Smooth muscle cell (in vitro differentiated cells): ENCODE measurements at regions not wholly inside any gene's neighbourhood (a gene's known extent, or its start where the extent isn't known, plus 50 kb on each side); places are given as distances from the start of the nearest gene placed in this dataset.

Source experiments
- DNase-seq: peaks from one replicate; lab custom pipeline; 2025; ENCODE audit not compliant: unreplicated experiment; lab: John Stamatoyannopoulos, UW
- H2AFZ ChIP-seq: fragments of 200-600 bp; sonication (generic); 2 replicates; pipeline ENCODE4 v1.6.0; 2016; ENCODE audit warnings: antibody characterized with exemption, low read depth, mild to moderate bottlenecking
- H3F3A ChIP-seq: fragments of 200-600 bp; sonication (generic); 2 replicates; pipeline ENCODE4 v1.6.0; 2017; ENCODE audit warnings: antibody characterized with exemption, low read depth
- H3K27ac ChIP-seq: fragments of 200-600 bp; sonication (generic); 2 replicates; pipeline ENCODE4 v1.5.1; 2016; ENCODE audit warnings: low read depth, mild to moderate bottlenecking
- H3K27me3 ChIP-seq: fragments of 200-600 bp; sonication (generic); 2 replicates; pipeline ENCODE4 v1.6.1; 2016; ENCODE audit warnings: low read depth, mild to moderate bottlenecking
- H3K36me3 ChIP-seq: fragments of 200-600 bp; sonication (generic); 2 replicates; pipeline ENCODE4 v1.5.1; 2016; ENCODE audit warnings: low read depth
- H3K4me1 ChIP-seq: fragments of 200-600 bp; sonication (generic); 2 replicates; pipeline ENCODE4 v1.5.1; 2016; ENCODE audit warnings: low read depth
- H3K4me2 ChIP-seq: fragments of 200-600 bp; sonication (generic); 2 replicates; pipeline ENCODE4 v1.6.0; 2016; ENCODE audit warnings: mild to moderate bottlenecking
- H3K4me3 ChIP-seq: fragments of 200-600 bp; sonication (generic); 2 replicates; pipeline ENCODE4 v1.5.1; 2016; ENCODE audit warnings: mild to moderate bottlenecking
- H3K79me2 ChIP-seq: fragments of 200-600 bp; sonication (generic); 2 replicates; pipeline ENCODE4 v1.6.0; 2016; ENCODE audit warnings: low read depth, mild to moderate bottlenecking
- H3K9ac ChIP-seq: fragments of 200-600 bp; sonication (generic); 2 replicates; pipeline ENCODE4 v1.6.0; 2016; ENCODE audit warnings: low read depth
- H3K9me3 ChIP-seq: fragments of 200-600 bp; sonication (generic); replicated peaks from 2 replicates; pipeline ENCODE4 v1.5.1; 2016; ENCODE audit warnings: low read depth
- H4K20me1 ChIP-seq: fragments of 200-600 bp; sonication (generic); 2 replicates; pipeline ENCODE4 v1.6.0; 2016; ENCODE audit warnings: low read depth
- WGBS: methylation state at CpG from one replicate; pipeline ENCODE4 v1.1.7; 2016; ENCODE audit warnings: low lambda C conversion rate; 5-methylcytosine and 5-hydroxymethylcytosine counted together
- TF ChIP-seq, protein P1 (sequence below): fragments of 200-600 bp; sonication (generic); IDR thresholded peaks from 2 replicates; pipeline ENCODE4 v1.5.1; 2017; ENCODE audit warnings: borderline replicate concordance, mild to moderate bottlenecking, antibody characterized with exemption; ENCODE audit not compliant: insufficient read depth, poor library complexity, severe bottlenecking

DNA sequence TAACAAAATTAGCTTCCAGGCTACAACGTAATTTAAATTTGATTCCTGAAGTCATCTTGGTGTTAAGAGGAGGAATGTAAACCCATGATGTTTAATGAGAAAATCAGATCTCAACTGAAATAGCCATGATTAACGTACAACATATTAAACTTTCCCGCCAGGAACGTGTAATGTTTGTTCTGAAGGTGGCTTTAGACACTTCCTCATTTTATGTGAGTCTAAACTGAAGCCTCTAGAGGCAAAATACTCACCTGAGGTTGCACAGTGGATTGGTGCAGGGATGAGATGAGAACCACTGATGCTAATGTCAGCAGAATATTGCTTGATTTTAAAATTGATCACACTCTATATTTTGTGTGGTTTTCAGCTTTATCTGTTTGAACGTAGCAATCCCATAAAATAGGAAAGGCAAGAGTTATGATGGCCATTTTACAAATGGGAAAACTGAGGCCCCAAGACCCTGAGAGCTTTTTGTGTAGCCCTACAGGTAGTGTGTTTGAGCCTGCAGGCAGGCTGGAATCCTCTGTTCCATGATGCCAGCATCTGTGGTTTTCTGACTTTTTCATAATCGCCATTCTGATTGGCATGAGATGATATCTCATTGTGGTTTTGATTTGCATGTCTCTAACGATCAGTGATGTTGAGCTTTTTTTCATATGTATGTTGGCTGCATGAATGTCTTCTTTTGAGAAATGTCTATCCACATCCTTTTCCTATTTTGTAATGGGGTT is 243.7 kb upstream of the BMPER start:
- H3K4me2 ChIP-seq: no peak overlapping the region
- H3K4me3 ChIP-seq: no peak overlapping the region
- no peaks in the 10 kb centered on the region for H3K9me3 ChIP-seq
- no peak overlapping the region for H2AFZ ChIP-seq
- no peaks in the 10 kb centered on the region for H3K4me1 ChIP-seq
- no peak overlapping the region for H3K27ac ChIP-seq
- H3K79me2 ChIP-seq: no peaks in the 10 kb centered on the region
- H3F3A ChIP-seq: no peaks in the 10 kb centered on the region
- WGBS: 63% methylated on average over 7 of the region's 7 CpGs
- H3K36me3 ChIP-seq: no peaks in the 10 kb centered on the region
- H3K27me3 ChIP-seq: no peaks in the 10 kb centered on the region
- TF ChIP-seq, protein P1, sequence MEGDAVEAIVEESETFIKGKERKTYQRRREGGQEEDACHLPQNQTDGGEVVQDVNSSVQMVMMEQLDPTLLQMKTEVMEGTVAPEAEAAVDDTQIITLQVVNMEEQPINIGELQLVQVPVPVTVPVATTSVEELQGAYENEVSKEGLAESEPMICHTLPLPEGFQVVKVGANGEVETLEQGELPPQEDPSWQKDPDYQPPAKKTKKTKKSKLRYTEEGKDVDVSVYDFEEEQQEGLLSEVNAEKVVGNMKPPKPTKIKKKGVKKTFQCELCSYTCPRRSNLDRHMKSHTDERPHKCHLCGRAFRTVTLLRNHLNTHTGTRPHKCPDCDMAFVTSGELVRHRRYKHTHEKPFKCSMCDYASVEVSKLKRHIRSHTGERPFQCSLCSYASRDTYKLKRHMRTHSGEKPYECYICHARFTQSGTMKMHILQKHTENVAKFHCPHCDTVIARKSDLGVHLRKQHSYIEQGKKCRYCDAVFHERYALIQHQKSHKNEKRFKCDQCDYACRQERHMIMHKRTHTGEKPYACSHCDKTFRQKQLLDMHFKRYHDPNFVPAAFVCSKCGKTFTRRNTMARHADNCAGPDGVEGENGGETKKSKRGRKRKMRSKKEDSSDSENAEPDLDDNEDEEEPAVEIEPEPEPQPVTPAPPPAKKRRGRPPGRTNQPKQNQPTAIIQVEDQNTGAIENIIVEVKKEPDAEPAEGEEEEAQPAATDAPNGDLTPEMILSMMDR: no peak
- no peaks in the 10 kb centered on the region for H4K20me1 ChIP-seq
- H3K9ac ChIP-seq: no peak overlapping the region
- DNase-seq: no peak

DNA sequence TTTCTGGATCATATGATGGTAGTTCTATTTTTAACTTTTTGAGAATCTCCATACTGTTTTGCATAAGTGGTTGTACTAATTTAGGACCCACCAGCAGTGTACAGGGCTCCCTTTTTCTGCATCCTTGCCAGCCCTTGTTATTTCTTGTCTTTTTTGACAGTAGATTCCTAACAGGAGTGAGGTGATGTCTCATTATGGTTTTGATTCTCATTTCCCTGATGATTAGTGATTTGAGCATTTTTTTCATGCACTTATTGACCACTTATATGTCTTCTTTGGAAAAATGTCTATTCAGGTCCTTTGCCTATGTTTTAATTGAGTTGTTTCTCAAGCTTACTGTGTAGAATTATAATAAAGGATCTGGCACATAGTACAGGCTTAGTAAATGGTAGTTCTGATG is 238.8 kb upstream of the BMPER start:
- Histone ChIP-seq H3K9me3 (no peaks in the 10 kb centered on the region), H4K20me1 (no peaks in the 10 kb centered on the region), H3K9ac (no peak overlapping the region), H3K4me2 (no peak overlapping the region), H3K36me3 (no peaks in the 10 kb centered on the region), H2AFZ (no peak overlapping the region), H3K79me2 (no peaks in the 10 kb centered on the region), H3F3A (no peaks in the 10 kb centered on the region), H3K27ac (no peak overlapping the region), H3K4me1 (no peaks in the 10 kb centered on the region), H3K4me3 (no peak overlapping the region), H3K27me3 (no peaks in the 10 kb centered on the region)
- no peak for DNase-seq
- TF ChIP-seq, protein P1: no peak

DNA sequence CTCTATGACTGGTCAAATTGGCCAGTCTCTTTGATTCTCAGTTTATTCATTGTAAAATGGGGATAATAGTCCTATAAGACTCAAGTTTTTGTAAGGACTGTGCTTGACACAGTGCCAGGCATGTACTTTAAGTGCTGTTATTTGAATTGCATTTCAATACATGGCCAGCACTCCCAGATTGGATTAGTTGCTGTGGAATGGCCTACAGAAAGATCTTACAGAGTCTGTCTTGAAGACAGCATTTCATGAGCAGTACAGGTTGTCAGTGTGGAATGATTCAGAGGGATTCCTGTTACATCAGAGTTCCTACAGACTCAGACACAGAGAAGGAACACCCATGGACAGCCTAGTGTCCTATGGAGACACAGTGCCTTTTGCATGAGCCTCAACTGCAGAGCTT is 238.1 kb upstream of the BMPER start:
- no peak overlapping the region for H3K4me3 ChIP-seq
- H4K20me1 ChIP-seq: no peaks in the 10 kb centered on the region
- H2AFZ ChIP-seq: no peak overlapping the region
- no peaks in the 10 kb centered on the region for H3K36me3 ChIP-seq
- DNase-seq: no peak
- TF ChIP-seq, protein P1: no peak
- no peaks in the 10 kb centered on the region for H3K27me3 ChIP-seq
- no peak overlapping the region for H3K4me2 ChIP-seq
- H3K9ac ChIP-seq: no peak overlapping the region
- no peaks in the 10 kb centered on the region for H3K79me2 ChIP-seq
- no peaks in the 10 kb centered on the region for H3K9me3 ChIP-seq
- no peak overlapping the region for H3K27ac ChIP-seq
- no peaks in the 10 kb centered on the region for H3K4me1 ChIP-seq
- H3F3A ChIP-seq: no peaks in the 10 kb centered on the region

DNA sequence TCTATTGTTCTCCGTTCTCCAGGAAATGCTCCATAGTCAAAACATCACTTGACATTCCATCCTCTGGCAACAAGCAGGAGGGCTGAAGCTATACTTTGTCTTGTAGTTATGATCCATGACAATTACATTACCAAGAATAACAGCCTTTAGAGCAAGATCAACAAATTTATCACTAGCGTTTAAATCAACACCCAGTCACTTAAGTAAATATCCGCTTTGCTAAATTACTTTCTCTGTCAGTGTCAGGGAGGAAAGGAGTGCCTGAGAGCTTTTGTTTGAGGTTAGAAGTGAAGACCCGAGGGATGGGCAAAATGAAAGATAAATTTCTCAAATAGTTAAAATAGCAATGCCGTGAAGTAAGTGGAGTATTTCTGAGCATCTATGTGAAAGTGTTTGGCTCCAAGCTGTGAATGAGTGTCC is 236.1 kb upstream of the BMPER start:
- 66% methylated on average over 5 of the region's 5 CpGs for WGBS
- no peaks in the 10 kb centered on the region for H3K79me2 ChIP-seq
- DNase-seq: no peak
- no peak overlapping the region for H3K9ac ChIP-seq
- no peaks in the 10 kb centered on the region for H3F3A ChIP-seq
- no peaks in the 10 kb centered on the region for H4K20me1 ChIP-seq
- no peak overlapping the region for H3K27ac ChIP-seq
- no peak overlapping the region for H3K4me2 ChIP-seq
- no peaks in the 10 kb centered on the region for H3K36me3 ChIP-seq
- no peaks in the 10 kb centered on the region for H3K9me3 ChIP-seq
- H3K4me1 ChIP-seq: no peaks in the 10 kb centered on the region
- TF ChIP-seq, protein P1: no peak
- no peaks in the 10 kb centered on the region for H3K27me3 ChIP-seq
- no peak overlapping the region for H2AFZ ChIP-seq
- H3K4me3 ChIP-seq: no peak overlapping the region
